ENCODE measurements at regions not wholly inside any gene's neighbourhood (a gene's known extent, or its start where the extent isn't known, plus 50 kb on each side); places are given as distances from the start of the nearest gene placed in this dataset.

GRCh38 chr12:84069699-84070098 lies 842.9 kb downstream of the SLC6A15 start:
- TF ChIP-seq HDGF (IDR thresholded peaks at IDR 0.05; ENCODE audit: borderline replicate concordance) = no peak
- TF ChIP-seq FOXA1 (IDR thresholded peaks at IDR 0.05) = no peak
- no peak for TF ChIP-seq FOXM1 (IDR thresholded peaks at IDR 0.05; ENCODE audit: borderline replicate concordance)
- TF ChIP-seq ARNT (IDR thresholded peaks at IDR 0.05) = no peak
- no peak for TF ChIP-seq SP1 (IDR thresholded peaks at IDR 0.05)
- no peak for TF ChIP-seq FOXK2 (IDR thresholded peaks at IDR 0.05)
- TF ChIP-seq BHLHE40 (IDR thresholded peaks at IDR 0.05; ENCODE audit: borderline replicate concordance) = no peak
